ENCODE measurements at regions not wholly inside any gene's neighbourhood (a gene's known extent, or its start where the extent isn't known, plus 50 kb on each side); places are given as distances from the start of the nearest gene placed in this dataset.
"Not testable (repeated sequence)": the region's sequence is repeated elsewhere in the genome, so short reads cannot be mapped to it uniquely, and the experiment has no call there.

DNA sequence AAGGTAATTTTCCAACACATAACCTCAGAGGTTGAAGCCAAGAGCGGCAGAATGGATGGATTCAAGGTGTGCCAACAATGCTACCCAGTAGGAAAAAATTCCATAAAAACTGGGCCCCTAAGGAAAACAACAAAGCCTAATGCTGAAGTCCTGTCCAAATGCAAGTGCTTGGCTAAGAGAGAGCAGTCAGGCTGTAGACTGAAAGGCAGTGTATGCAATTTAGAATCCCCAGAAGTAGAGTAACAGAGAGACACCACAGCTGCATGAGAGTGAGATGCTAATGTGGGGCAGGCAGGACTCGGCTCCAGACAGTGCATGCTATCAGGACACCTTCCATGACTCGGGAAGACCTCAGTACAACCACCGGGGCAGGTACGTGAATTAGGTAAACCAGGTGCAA, 124.5 kb downstream of the ZFAND4 start:
- Mint-ChIP-seq H3K9me3 (no peaks in the 10 kb centered on the region), H3K27me3 (ENCODE audit: low read depth) (no peaks in the 10 kb centered on the region), H3K27ac (no peak overlapping the region), H3K4me1 (peaks cover 2% of the 10 kb centered on the region), H3K4me3 (no peak overlapping the region), H3K36me3 (no peaks in the 10 kb centered on the region)
- DNase-seq (ENCODE audit: low spot score in 2 of 2, unreplicated experiment in 2 of 2) = no peak
- TF ChIP-seq, protein P1, sequence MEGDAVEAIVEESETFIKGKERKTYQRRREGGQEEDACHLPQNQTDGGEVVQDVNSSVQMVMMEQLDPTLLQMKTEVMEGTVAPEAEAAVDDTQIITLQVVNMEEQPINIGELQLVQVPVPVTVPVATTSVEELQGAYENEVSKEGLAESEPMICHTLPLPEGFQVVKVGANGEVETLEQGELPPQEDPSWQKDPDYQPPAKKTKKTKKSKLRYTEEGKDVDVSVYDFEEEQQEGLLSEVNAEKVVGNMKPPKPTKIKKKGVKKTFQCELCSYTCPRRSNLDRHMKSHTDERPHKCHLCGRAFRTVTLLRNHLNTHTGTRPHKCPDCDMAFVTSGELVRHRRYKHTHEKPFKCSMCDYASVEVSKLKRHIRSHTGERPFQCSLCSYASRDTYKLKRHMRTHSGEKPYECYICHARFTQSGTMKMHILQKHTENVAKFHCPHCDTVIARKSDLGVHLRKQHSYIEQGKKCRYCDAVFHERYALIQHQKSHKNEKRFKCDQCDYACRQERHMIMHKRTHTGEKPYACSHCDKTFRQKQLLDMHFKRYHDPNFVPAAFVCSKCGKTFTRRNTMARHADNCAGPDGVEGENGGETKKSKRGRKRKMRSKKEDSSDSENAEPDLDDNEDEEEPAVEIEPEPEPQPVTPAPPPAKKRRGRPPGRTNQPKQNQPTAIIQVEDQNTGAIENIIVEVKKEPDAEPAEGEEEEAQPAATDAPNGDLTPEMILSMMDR (IDR thresholded peaks at IDR 0.05; ENCODE audit: unreplicated experiment) = no peak

DNA sequence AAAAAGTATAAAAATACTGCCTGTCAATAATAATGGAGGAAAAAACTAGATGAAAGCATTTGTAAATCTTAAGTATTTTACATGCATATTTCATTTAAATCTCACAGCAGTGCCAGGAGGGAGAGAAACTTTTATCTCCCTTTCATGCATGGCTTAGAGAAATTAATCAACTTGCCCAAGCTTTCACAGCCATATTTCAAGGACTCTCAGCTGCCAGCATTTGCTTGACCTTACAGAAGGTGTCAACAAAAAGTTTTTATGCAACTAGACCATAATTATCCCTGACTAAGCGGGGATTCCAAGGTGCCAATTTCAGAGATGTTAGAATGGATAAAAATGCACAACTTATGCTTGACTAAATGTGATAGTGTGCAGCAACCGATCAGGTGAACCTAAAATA, 125.4 kb downstream of the ZFAND4 start:
- H3K27me3 Mint-ChIP-seq (ENCODE audit: low read depth) = no peaks in the 10 kb centered on the region
- peaks cover 2% of the 10 kb centered on the region for H3K4me1 Mint-ChIP-seq
- H3K27ac Mint-ChIP-seq = no peak overlapping the region
- DNase-seq (ENCODE audit: low spot score in 2 of 2, unreplicated experiment in 2 of 2) = no peak
- TF ChIP-seq, protein P1 (IDR thresholded peaks at IDR 0.05; ENCODE audit: unreplicated experiment) = no peak
- H3K4me3 Mint-ChIP-seq = no peak overlapping the region
- no peaks in the 10 kb centered on the region for H3K9me3 Mint-ChIP-seq
- no peaks in the 10 kb centered on the region for H3K36me3 Mint-ChIP-seq

DNA sequence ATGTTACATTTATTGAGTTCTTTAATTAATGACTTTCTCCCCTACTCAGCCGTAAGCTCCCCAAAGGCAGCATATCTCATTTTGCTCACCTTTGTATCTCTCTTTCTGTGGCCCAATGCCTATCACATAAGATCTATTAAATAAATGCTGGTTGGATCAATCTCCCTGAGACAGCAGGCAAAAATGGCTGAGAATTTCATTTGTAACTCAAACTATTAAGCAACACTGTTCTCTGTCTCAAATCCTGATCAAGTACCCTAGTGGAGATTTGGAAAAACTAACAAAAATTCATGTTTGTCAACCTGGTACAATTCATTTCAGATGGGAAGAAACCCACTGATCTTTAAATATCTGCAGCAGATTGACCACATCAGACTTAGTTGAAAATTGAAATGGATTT, 127.4 kb downstream of the ZFAND4 start:
- peaks cover under 1% of the 10 kb centered on the region for H3K36me3 Mint-ChIP-seq
- TF ChIP-seq, protein P1 (IDR thresholded peaks at IDR 0.05; ENCODE audit: unreplicated experiment) = no peak
- no peak for DNase-seq (ENCODE audit: low spot score in 2 of 2, unreplicated experiment in 2 of 2)
- no peak overlapping the region for H3K4me3 Mint-ChIP-seq
- H3K27ac Mint-ChIP-seq = no peak overlapping the region
- H3K4me1 Mint-ChIP-seq = peaks cover 2% of the 10 kb centered on the region
- H3K9me3 Mint-ChIP-seq = peaks cover 3% of the 10 kb centered on the region
- no peaks in the 10 kb centered on the region for H3K27me3 Mint-ChIP-seq (ENCODE audit: low read depth)

DNA sequence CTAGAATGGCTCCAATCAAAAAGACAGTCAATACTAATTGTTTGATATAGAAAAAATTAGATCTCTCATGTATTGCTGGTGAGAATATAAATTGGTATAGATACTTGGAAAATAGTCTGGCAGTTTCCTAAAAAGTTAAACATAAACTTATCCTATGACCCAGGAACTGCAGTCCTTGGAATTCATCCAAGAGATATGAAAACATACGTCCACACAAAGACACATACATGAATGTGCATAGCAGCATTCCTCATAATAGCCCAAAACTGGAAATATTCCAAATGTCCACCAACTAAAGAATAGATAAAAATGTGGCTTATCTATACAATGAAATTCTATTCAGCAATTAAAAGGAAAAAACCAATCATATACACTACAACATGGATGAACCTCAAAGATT, 128.4 kb downstream of the ZFAND4 start:
- TF ChIP-seq, protein P1 (IDR thresholded peaks at IDR 0.05; ENCODE audit: unreplicated experiment) = no peak

DNA sequence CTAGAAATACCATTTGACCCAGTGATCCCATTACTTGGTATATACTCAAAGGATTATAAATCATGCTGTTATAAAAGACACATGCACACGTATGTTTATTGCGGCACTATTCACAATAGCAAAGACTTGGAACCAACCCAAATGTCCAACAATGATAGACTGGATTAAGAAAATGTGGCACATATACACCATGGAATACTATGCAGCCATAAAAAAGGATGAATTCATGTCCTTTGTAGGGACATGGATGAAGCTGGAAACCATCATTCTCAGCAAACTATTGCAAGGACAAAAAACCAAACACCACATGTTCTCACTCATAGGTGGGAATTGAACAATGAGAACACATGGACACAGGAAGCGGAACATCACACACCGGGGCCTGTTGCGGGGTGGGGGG, 131.5 kb downstream of the ZFAND4 start:
- not testable (repeated sequence) for H3K4me3 Mint-ChIP-seq; H3K27ac Mint-ChIP-seq; H3K27me3 Mint-ChIP-seq (ENCODE audit: low read depth); H3K36me3 Mint-ChIP-seq; DNase-seq (ENCODE audit: low spot score in 2 of 2, unreplicated experiment in 2 of 2); H3K4me1 Mint-ChIP-seq
- H3K9me3 Mint-ChIP-seq = peaks cover 18% of the 10 kb centered on the region

More for the DNA sequence above, 128.4 kb downstream of the ZFAND4 start:
- H3K27ac Mint-ChIP-seq = no peak overlapping the region
- peaks cover 2% of the 10 kb centered on the region for H3K4me1 Mint-ChIP-seq
- no peak for DNase-seq (ENCODE audit: low spot score in 2 of 2, unreplicated experiment in 2 of 2)
- H3K36me3 Mint-ChIP-seq = peaks cover 2% of the 10 kb centered on the region
- H3K27me3 Mint-ChIP-seq (ENCODE audit: low read depth) = no peaks in the 10 kb centered on the region
- peaks cover 9% of the 10 kb centered on the region for H3K9me3 Mint-ChIP-seq
- no peak overlapping the region for H3K4me3 Mint-ChIP-seq

DNA sequence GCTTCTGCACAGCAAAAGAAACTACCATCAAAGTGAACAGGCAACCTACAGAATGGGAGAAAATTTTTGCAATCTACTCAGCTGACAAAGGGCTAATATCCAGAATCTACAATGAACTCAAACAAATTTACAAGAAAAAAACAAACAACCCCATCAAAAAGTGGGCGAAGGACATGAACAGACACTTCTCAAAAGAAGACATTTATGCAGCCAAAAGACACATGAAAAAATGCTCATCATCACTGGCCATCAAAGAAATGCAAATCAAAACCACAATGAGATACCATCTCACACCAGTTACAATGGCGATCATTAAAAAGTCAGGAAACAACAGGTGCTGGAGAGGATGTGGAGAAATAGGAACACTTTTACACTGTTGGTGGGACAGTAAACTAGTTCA, 132.0 kb downstream of the ZFAND4 start:
- not testable (repeated sequence) for H3K27me3 Mint-ChIP-seq (ENCODE audit: low read depth); H3K36me3 Mint-ChIP-seq; H3K4me1 Mint-ChIP-seq; H3K4me3 Mint-ChIP-seq; H3K27ac Mint-ChIP-seq; DNase-seq (ENCODE audit: low spot score in 2 of 2, unreplicated experiment in 2 of 2)
- H3K9me3 Mint-ChIP-seq = peaks cover 18% of the 10 kb centered on the region

DNA sequence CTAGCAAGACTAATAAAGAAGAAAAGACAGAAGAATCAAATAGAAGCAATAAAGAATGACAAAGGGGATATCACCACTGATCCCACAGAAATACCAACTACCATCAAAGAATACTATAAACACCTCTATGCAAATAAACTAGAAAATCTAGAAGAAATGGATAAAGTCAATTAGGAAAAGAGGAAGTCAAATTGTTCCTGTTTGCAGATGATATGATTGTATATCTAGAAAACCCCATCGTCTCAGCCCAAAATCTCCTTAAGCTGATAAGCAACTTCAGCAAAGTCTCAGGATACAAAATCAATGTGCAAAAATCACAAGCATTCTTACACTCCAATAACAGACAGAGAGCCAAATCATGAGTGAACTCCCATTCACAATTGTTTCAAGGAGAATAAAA, 133.0 kb downstream of the ZFAND4 start:
- H3K27ac Mint-ChIP-seq, H3K36me3 Mint-ChIP-seq: not testable (repeated sequence)

More for the DNA sequence above, 133.0 kb downstream of the ZFAND4 start:
- peaks cover 18% of the 10 kb centered on the region for H3K9me3 Mint-ChIP-seq
- not testable (repeated sequence) for H3K27me3 Mint-ChIP-seq (ENCODE audit: low read depth); H3K4me1 Mint-ChIP-seq; DNase-seq (ENCODE audit: low spot score in 2 of 2, unreplicated experiment in 2 of 2); H3K4me3 Mint-ChIP-seq
